LNCaP clone FGC (cell line): ENCODE measurements at regions not wholly inside any gene's neighbourhood (a gene's known extent, or its start where the extent isn't known, plus 50 kb on each side); places are given as distances from the start of the nearest gene placed in this dataset.

Source experiments
- DNase-seq: peaks from one replicate; pipeline ENCODE4 v3.0.0-alpha.2; 2011; ENCODE audit warnings: low read depth
- H3K4me3 ChIP-seq: 2 replicates; pipeline ENCODE4 v1.5.1; 2011; ENCODE audit warnings: mild to moderate bottlenecking, low read depth, low read length, control low read depth
- CTCF ChIP-seq: IDR thresholded peaks from 2 replicates; pipeline ENCODE4 v1.5.1; 2012; ENCODE audit warnings: mild to moderate bottlenecking; ENCODE audit not compliant: control insufficient read depth, insufficient read depth; ENCODE audit errors: extremely low read depth

GRCh38 chr21:38188037-38188436 is 68.8 kb upstream of the KCNJ15 start:
- no peak for TF ChIP-seq CTCF
- no peak overlapping the region for H3K4me3 ChIP-seq
- DNase-seq: no peak

GRCh38 chr21:38196036-38196435 is 60.8 kb upstream of the KCNJ15 start:
- no peak for DNase-seq
- no peak for TF ChIP-seq CTCF

GRCh38 chr21:38202811-38203210 is 54.0 kb upstream of the KCNJ15 start:
- no peak for DNase-seq
- H3K4me3 ChIP-seq: no peak overlapping the region
- TF ChIP-seq CTCF: no peak

More at GRCh38 chr21:38196036-38196435, 60.8 kb upstream of the KCNJ15 start:
- H3K4me3 ChIP-seq: no peak overlapping the region

- no peak overlapping the region for H3K4me3 ChIP-seq
- TF ChIP-seq CTCF: no peak
- DNase-seq: no peak
Observed at GRCh38 chr21:38203229-38203628, 53.6 kb upstream of the KCNJ15 start.

- no peak for DNase-seq
- H3K4me3 ChIP-seq: no peak overlapping the region
- TF ChIP-seq CTCF: no peak
Observed at GRCh38 chr21:38205940-38206339, 50.9 kb upstream of the KCNJ15 start.

GRCh38 chr21:38206646-38207045 is 50.1 kb upstream of the KCNJ15 start:
- no peak overlapping the region for H3K4me3 ChIP-seq
- DNase-seq: no peak

More at GRCh38 chr21:38206646-38207045, 50.1 kb upstream of the KCNJ15 start:
- TF ChIP-seq CTCF: no peak
